Stimulated activated CD4-positive, alpha-beta T cell treated with anti-CD3 and anti-CD28 coated beads, Interleukin-2, amount 100 ng/mL, for 4 hours (primary cell): ENCODE measurements at regions not wholly inside any gene's neighbourhood (a gene's known extent, or its start where the extent isn't known, plus 50 kb on each side); places are given as distances from the start of the nearest gene placed in this dataset.
"Not testable (repeated sequence)": the region's sequence is repeated elsewhere in the genome, so short reads cannot be mapped to it uniquely, and the experiment has no call there.

Experiments
- DNase-seq: peaks from one replicate; pipeline ENCODE4 v3.0.0-alpha.2; 2020; ENCODE audit warnings: low read depth

GRCh38 chr11:11717064-11717725, 95.4 kb upstream of the GALNT18 start:
- no peak for DNase-seq

GRCh38 chr11:11715075-11715474, 93.3 kb upstream of the GALNT18 start:
- DNase-seq: not testable (repeated sequence)

- DNase-seq: no peak
Observed at GRCh38 chr11:11710556-11710955, 88.8 kb upstream of the GALNT18 start.

- DNase-seq: no peak
Observed at GRCh38 chr11:11709447-11710239, 87.8 kb upstream of the GALNT18 start.

- DNase-seq: no peak
Observed at GRCh38 chr11:11708256-11708655, 86.5 kb upstream of the GALNT18 start.

- no peak for DNase-seq
Observed at GRCh38 chr11:11706028-11706427, 84.2 kb upstream of the GALNT18 start.

- DNase-seq: no peak
Observed at GRCh38 chr11:11703885-11704284, 82.1 kb upstream of the GALNT18 start.

GRCh38 chr11:11701070-11701469, 79.3 kb upstream of the GALNT18 start:
- DNase-seq: no peak

GRCh38 chr11:11697796-11698195, 76.0 kb upstream of the GALNT18 start:
- no peak for DNase-seq

- DNase-seq: no peak
Observed at GRCh38 chr11:11691296-11692151, 69.7 kb upstream of the GALNT18 start.

- DNase-seq: no peak
Observed at GRCh38 chr11:11681536-11681935, 59.7 kb upstream of the GALNT18 start.

- DNase-seq: no peak
Observed at GRCh38 chr11:11677672-11678356, 56.0 kb upstream of the GALNT18 start.

GRCh38 chr11:11675671-11676181, 53.9 kb upstream of the GALNT18 start:
- DNase-seq: no peak

GRCh38 chr11:11672789-11673188, 51.0 kb upstream of the GALNT18 start:
- no peak for DNase-seq

GRCh38 chr11:11672101-11672500, 50.3 kb upstream of the GALNT18 start:
- DNase-seq: no peak
